GM23248 (cell line): ENCODE measurements at regions not wholly inside any gene's neighbourhood (a gene's known extent, or its start where the extent isn't known, plus 50 kb on each side); places are given as distances from the start of the nearest gene placed in this dataset.

Source experiments
- EZH2 ChIP-seq: fragments of 200-600 bp; sonication (generic); IDR thresholded peaks from 2 replicates; pipeline ENCODE4 v1.6.1; 2018; ENCODE audit warnings: antibody characterized with exemption, mild to moderate bottlenecking; ENCODE audit not compliant: insufficient read depth, poor library complexity, severe bottlenecking
- EZH2phosphoT487 ChIP-seq: fragments of 200-600 bp; sonication (generic); IDR thresholded peaks from 2 replicates; pipeline ENCODE4 v1.6.1; 2018; ENCODE audit warnings: antibody characterized with exemption, moderate library complexity, mild to moderate bottlenecking, low read depth; ENCODE audit not compliant: insufficient read depth

GRCh38 chr13:87903553-87903952 lies 232.4 kb downstream of the SLITRK5 start:
- no peak for TF ChIP-seq EZH2
- no peak for TF ChIP-seq EZH2phosphoT487
